Keratinocyte (primary cell): ENCODE measurements at regions not wholly inside any gene's neighbourhood (a gene's known extent, or its start where the extent isn't known, plus 50 kb on each side); places are given as distances from the start of the nearest gene placed in this dataset.

Source experiments
- DNase-seq: peaks from one replicate; pipeline ENCODE4 v3.0.0-alpha.2; 2011; ENCODE audit warnings: low read depth, missing footprints, low spot score
- FAIRE-seq: peaks from 2 replicates; lab custom pipeline; 2011; peaks lifted over from hg19 to GRCh38; lab: Jason Lieb, UNC
- H2AFZ ChIP-seq: 2 replicates; pipeline ENCODE4 v1.6.0; 2012; ENCODE audit warnings: low read length, control low read depth, inconsistent platforms; ENCODE audit not compliant: control insufficient read depth
- H3K27ac ChIP-seq: 2 replicates; pipeline ENCODE4 v1.5.1; 2011; ENCODE audit warnings: low read length; ENCODE audit not compliant: control insufficient read depth, insufficient read depth
- H3K27me3 ChIP-seq: 3 replicates; pipeline ENCODE4 v1.6.0; 2011; ENCODE audit warnings: low read length; ENCODE audit not compliant: control insufficient read depth, insufficient read depth; ENCODE audit errors: extremely low read depth
- H3K36me3 ChIP-seq, 2 experiments: 2 replicates in 1 of 2; 3 replicates in 1 of 2; pipeline ENCODE4 v1.5.1; 2011; ENCODE audit warnings: low read length in 2 of 2, mild to moderate bottlenecking in 1 of 2; ENCODE audit not compliant: control insufficient read depth in 2 of 2, insufficient read depth in 2 of 2; ENCODE audit errors: extremely low read depth in 1 of 2
- H3K4me1 ChIP-seq: 3 replicates; pipeline ENCODE4 v1.5.1; 2011; ENCODE audit warnings: low read length; ENCODE audit not compliant: control insufficient read depth, insufficient read depth; ENCODE audit errors: extremely low read depth
- H3K4me2 ChIP-seq: 3 replicates; pipeline ENCODE4 v1.6.0; 2011; ENCODE audit warnings: low read depth, low read length; ENCODE audit not compliant: control insufficient read depth, insufficient read depth; ENCODE audit errors: extremely low read depth
- H3K4me3 ChIP-seq, 3 experiments: fragments of 200-600 bp in 1 of 3; sonication (generic) in 1 of 3; 2 replicates in 2 of 3; 3 replicates in 1 of 3; pipeline ENCODE4 v1.5.1; 2011 to 2016; ENCODE audit warnings: low read length in 3 of 3, mild to moderate bottlenecking in 3 of 3, control low read depth in 2 of 3, inconsistent platforms in 1 of 3, low read depth in 1 of 3, mixed read lengths in 1 of 3, mixed run types in 1 of 3, moderate library complexity in 1 of 3; ENCODE audit not compliant: control insufficient read depth in 2 of 3, insufficient read depth in 2 of 3; ENCODE audit errors: extremely low read depth in 1 of 3
- H3K79me2 ChIP-seq: 2 replicates; pipeline ENCODE4 v1.6.0; 2012; ENCODE audit warnings: low read length; ENCODE audit not compliant: control insufficient read depth, insufficient read depth
- H3K9ac ChIP-seq: 3 replicates; pipeline ENCODE4 v1.6.0; 2011; ENCODE audit warnings: low read length; ENCODE audit not compliant: control insufficient read depth, insufficient read depth; ENCODE audit errors: extremely low read depth
- H3K9me1 ChIP-seq: 3 replicates; pipeline ENCODE4 v1.6.0; 2011; ENCODE audit warnings: low read length; ENCODE audit not compliant: control insufficient read depth, insufficient read depth; ENCODE audit errors: extremely low read depth
- H3K9me3 ChIP-seq: 2 replicates; pipeline ENCODE4 v1.5.1; 2012; ENCODE audit warnings: low read depth, low read length; ENCODE audit not compliant: control insufficient read depth
- H4K20me1 ChIP-seq: 3 replicates; pipeline ENCODE4 v1.6.0; 2011; ENCODE audit warnings: low read length; ENCODE audit not compliant: control insufficient read depth, insufficient read depth; ENCODE audit errors: extremely low read depth
- EZH2 ChIP-seq: IDR thresholded peaks from one replicate; pipeline ENCODE4 v1.6.1; 2012; ENCODE audit warnings: inconsistent platforms, mild to moderate bottlenecking, low read length, moderate library complexity
- dilution Hi-C: fragments of 300-500 bp; cut with MboI; formaldehyde crosslinking; loops from one replicate; pipeline ENCODE4 v1.7.0; 2020; ENCODE audit warnings: low sequenced_read_pairs; ENCODE audit not compliant: extremely low pct_ligation_motif_present
- TF ChIP-seq, protein P1 (sequence below), 3 experiments: IDR thresholded peaks in 1 of 3; conservative IDR thresholded peaks in 1 of 3; optimal IDR thresholded peaks in 1 of 3; 2 replicates in 2 of 3; 3 replicates in 1 of 3; pipeline versions ENCODE3 to v1.5.1; 2011; ENCODE audit warnings: low read length in 3 of 3, mild to moderate bottlenecking in 3 of 3, moderate library complexity in 2 of 3, control low read depth in 1 of 3, inconsistent platforms in 1 of 3; ENCODE audit not compliant: insufficient read depth in 2 of 3; ENCODE audit errors: extremely low read depth in 1 of 3

DNA sequence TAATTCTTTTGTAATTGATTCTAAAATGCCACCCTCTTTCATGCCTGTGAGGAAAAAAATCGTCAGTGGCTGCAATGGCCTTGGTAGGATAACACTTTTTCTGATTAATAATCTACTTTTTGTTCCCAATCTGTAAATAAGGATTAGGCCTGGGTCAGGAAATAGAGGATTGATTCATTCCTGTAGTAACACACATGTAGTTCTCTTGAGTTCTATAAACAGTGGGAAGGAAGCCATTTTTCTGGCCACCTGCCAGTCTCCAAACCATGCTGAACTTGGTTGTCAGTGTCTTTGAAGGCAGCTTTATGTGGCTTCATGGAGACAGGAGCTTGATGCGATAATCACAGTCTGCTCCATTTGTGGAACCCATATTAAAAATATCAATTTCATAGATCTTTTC lies 169.3 kb upstream of the NFE2L3 start:
- H3K9me3 ChIP-seq = no peaks in the 10 kb centered on the region
- no peak overlapping the region for H3K4me3 ChIP-seq
- no peak overlapping the region for H3K27ac ChIP-seq
- H3K4me2 ChIP-seq = no peak overlapping the region
- DNase-seq (no peak), FAIRE-seq (no peak)
- no peaks in the 10 kb centered on the region for H3K79me2 ChIP-seq
- H3K9ac ChIP-seq = no peak overlapping the region
- TF ChIP-seq, protein P1, sequence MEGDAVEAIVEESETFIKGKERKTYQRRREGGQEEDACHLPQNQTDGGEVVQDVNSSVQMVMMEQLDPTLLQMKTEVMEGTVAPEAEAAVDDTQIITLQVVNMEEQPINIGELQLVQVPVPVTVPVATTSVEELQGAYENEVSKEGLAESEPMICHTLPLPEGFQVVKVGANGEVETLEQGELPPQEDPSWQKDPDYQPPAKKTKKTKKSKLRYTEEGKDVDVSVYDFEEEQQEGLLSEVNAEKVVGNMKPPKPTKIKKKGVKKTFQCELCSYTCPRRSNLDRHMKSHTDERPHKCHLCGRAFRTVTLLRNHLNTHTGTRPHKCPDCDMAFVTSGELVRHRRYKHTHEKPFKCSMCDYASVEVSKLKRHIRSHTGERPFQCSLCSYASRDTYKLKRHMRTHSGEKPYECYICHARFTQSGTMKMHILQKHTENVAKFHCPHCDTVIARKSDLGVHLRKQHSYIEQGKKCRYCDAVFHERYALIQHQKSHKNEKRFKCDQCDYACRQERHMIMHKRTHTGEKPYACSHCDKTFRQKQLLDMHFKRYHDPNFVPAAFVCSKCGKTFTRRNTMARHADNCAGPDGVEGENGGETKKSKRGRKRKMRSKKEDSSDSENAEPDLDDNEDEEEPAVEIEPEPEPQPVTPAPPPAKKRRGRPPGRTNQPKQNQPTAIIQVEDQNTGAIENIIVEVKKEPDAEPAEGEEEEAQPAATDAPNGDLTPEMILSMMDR (optimal IDR thresholded peaks at IDR 0.05 in 1 of 3, IDR thresholded peaks at IDR 0.05 in 1 of 3, conservative IDR thresholded peaks at IDR 0.05 in 1 of 3; ENCODE audit: extremely low read depth in 1 of 3, insufficient read depth in 2 of 3, low read length in 3 of 3) = no peak
- no peak for TF ChIP-seq EZH2
- H3K4me1 ChIP-seq = no peaks in the 10 kb centered on the region
- H3K9me1 ChIP-seq = no peaks in the 10 kb centered on the region
- no peaks in the 10 kb centered on the region for H4K20me1 ChIP-seq
- H3K27me3 ChIP-seq = no peaks in the 10 kb centered on the region
- no peak overlapping the region for H2AFZ ChIP-seq
- dilution Hi-C loops = no loop called here
- H3K36me3 ChIP-seq = no peaks in the 10 kb centered on the region

DNA sequence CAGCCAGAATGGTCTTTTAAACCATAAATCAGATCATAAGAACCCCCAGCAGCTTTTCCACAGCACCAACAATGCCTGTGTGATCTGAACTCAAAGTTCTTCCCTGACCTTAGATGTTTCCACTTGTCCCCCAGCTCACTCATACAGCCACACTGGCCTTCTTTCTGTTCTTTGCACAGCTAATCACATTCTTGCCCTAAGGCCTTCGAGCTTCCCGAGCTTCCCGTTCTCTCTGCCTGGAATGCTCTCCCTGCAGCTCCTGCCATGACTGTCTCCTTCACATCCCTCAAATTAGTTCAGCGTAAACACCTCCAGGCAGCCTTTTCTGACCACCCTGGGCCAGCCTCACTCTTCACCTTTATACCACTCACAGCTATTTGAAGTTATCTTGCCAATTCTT lies 166.8 kb upstream of the NFE2L3 start:
- dilution Hi-C loops = no loop called here
- H3K9me1 ChIP-seq = no peaks in the 10 kb centered on the region
- no peak overlapping the region for H3K4me3 ChIP-seq
- H3K79me2 ChIP-seq = no peaks in the 10 kb centered on the region
- no peaks in the 10 kb centered on the region for H4K20me1 ChIP-seq
- no peak overlapping the region for H2AFZ ChIP-seq
- H3K9me3 ChIP-seq = no peaks in the 10 kb centered on the region
- FAIRE-seq (no peak), DNase-seq (no peak)
- no peak overlapping the region for H3K27ac ChIP-seq
- H3K36me3 ChIP-seq = no peaks in the 10 kb centered on the region
- H3K4me2 ChIP-seq = no peak overlapping the region
- no peak overlapping the region for H3K9ac ChIP-seq
- H3K4me1 ChIP-seq = no peaks in the 10 kb centered on the region
- H3K27me3 ChIP-seq = no peaks in the 10 kb centered on the region
- no peak for TF ChIP-seq EZH2
- TF ChIP-seq, protein P1 (optimal IDR thresholded peaks at IDR 0.05 in 1 of 3, IDR thresholded peaks at IDR 0.05 in 1 of 3, conservative IDR thresholded peaks at IDR 0.05 in 1 of 3; ENCODE audit: extremely low read depth in 1 of 3, insufficient read depth in 2 of 3, low read length in 3 of 3) = no peak
